IMR-90 (cell line): ENCODE measurements at regions not wholly inside any gene's neighbourhood (a gene's known extent, or its start where the extent isn't known, plus 50 kb on each side); places are given as distances from the start of the nearest gene placed in this dataset.

Experiments used
- ATAC-seq: fragments of 200-7000 bp; cut with Tn5 transposase; 2 replicates; pipeline ENCODE4 v1.9.1; 2020; ENCODE audit warnings: low read depth, mild to moderate bottlenecking, moderate library complexity
- BruUV-seq: library from RNA; stranded (reverse); fragments of 400-500 nt; replicated peaks from 2 replicates; lab custom pipeline; 2021; lab: Mats Ljungman, UMichigan
- CTCF ChIA-PET: fragments of 300-600 bp; formaldehyde crosslinking; extraction: SDS; loops from one replicate; lab custom pipeline; 2021; ENCODE audit warnings: antibody characterized with exemption; lab: Yijun Ruan, JAX
- POLR2A ChIA-PET: fragments of 300-600 bp; sonication (Branson Sonifier 250); formaldehyde crosslinking; loops from one replicate; lab custom pipeline; 2022; ENCODE audit warnings: antibody characterized with exemption; ENCODE audit not compliant: unreplicated experiment; lab: Charles Lee
- DNase-seq: peaks from one replicate; pipeline ENCODE4 v3.0.0; 2013
- H2AFZ ChIP-seq: replicated peaks from 2 replicates; pipeline ENCODE3; 2013; ENCODE audit warnings: low read length, mild to moderate bottlenecking; ENCODE audit not compliant: poor library complexity
- H2AK5ac ChIP-seq: 2 replicates; pipeline ENCODE4 v1.6.1; 2013; ENCODE audit warnings: low read depth, low read length, inconsistent platforms
- H2AK9ac ChIP-seq: replicated peaks from 2 replicates; pipeline ENCODE3; 2013; ENCODE audit warnings: mild to moderate bottlenecking, low read depth, low read length, moderate library complexity; ENCODE audit not compliant: poor library complexity
- H2BK120ac ChIP-seq: 2 replicates; pipeline ENCODE4 v1.6.1; 2013; ENCODE audit warnings: low read depth, low read length, inconsistent platforms
- H2BK15ac ChIP-seq: 3 replicates; pipeline ENCODE4 v1.6.1; 2013; ENCODE audit warnings: low read depth, low read length, inconsistent platforms
- H2BK20ac ChIP-seq: 2 replicates; pipeline ENCODE4 v1.6.1; 2013; ENCODE audit warnings: low read depth, mild to moderate bottlenecking, inconsistent platforms, low read length, moderate library complexity
- H2BK5ac ChIP-seq: 2 replicates; pipeline ENCODE4 v1.6.1; 2013; ENCODE audit warnings: mild to moderate bottlenecking, low read depth, low read length, inconsistent platforms; ENCODE audit not compliant: poor library complexity, severe bottlenecking
- H3K14ac ChIP-seq: replicated peaks from 2 replicates; pipeline ENCODE4 v1.6.1; 2013; ENCODE audit warnings: low read depth, low read length, inconsistent platforms
- H3K18ac ChIP-seq: 2 replicates; pipeline ENCODE4 v1.6.1; 2013; ENCODE audit warnings: low read depth, low read length, control low read depth
- H3K23ac ChIP-seq: 2 replicates; pipeline ENCODE4 v1.6.1; 2013; ENCODE audit warnings: low read depth, low read length, inconsistent platforms
- H3K27ac ChIP-seq: 2 replicates; pipeline ENCODE4 v1.5.1; 2013; ENCODE audit warnings: mild to moderate bottlenecking, control low read depth, low read length; ENCODE audit not compliant: insufficient read depth
- H3K27me3 ChIP-seq: 2 replicates; pipeline ENCODE4 v1.6.1; 2013; ENCODE audit warnings: low read length; ENCODE audit not compliant: control insufficient read depth, insufficient read depth
- H3K36me3 ChIP-seq: 2 replicates; pipeline ENCODE4 v1.6.1; 2013; ENCODE audit warnings: low read length, mixed read lengths; ENCODE audit not compliant: control insufficient read depth, insufficient read depth
- H3K4ac ChIP-seq: 2 replicates; pipeline ENCODE4 v1.6.1; 2013; ENCODE audit warnings: low read depth, low read length, inconsistent platforms
- H3K4me1 ChIP-seq: 2 replicates; pipeline ENCODE4 v1.6.1; 2013; ENCODE audit warnings: low read length, mixed read lengths; ENCODE audit not compliant: control insufficient read depth, insufficient read depth
- H3K4me2 ChIP-seq: 2 replicates; pipeline ENCODE4 v1.6.1; 2013; ENCODE audit warnings: low read depth, mild to moderate bottlenecking, control low read depth, low read length, moderate library complexity
- H3K4me3 ChIP-seq: 2 replicates; pipeline ENCODE4 v1.5.1; 2013; ENCODE audit warnings: low read depth, mild to moderate bottlenecking, control low read depth, low read length, moderate library complexity; ENCODE audit not compliant: insufficient read depth
- H3K56ac ChIP-seq: 2 replicates; pipeline ENCODE4 v1.6.1; 2013; ENCODE audit warnings: low read length, inconsistent platforms; ENCODE audit not compliant: insufficient read depth; ENCODE audit errors: extremely low read depth
- H3K79me1 ChIP-seq, 2 experiments: 2 replicates each; pipeline ENCODE4 v1.6.1; 2013; ENCODE audit warnings: low read length in 2 of 2, inconsistent platforms in 1 of 2, low read depth in 1 of 2
- H3K9ac ChIP-seq: 2 replicates; pipeline ENCODE4 v1.6.1; 2013; ENCODE audit warnings: low read depth, low read length, control low read depth
- H3K9me1 ChIP-seq: 2 replicates; pipeline ENCODE4 v1.6.1; 2013; ENCODE audit warnings: low read length, inconsistent platforms; ENCODE audit not compliant: insufficient read depth
- H3K9me3 ChIP-seq: 2 replicates; pipeline ENCODE4 v1.6.1; 2013; ENCODE audit warnings: low read length; ENCODE audit not compliant: control insufficient read depth, insufficient read depth
- H4K20me1 ChIP-seq: 2 replicates; pipeline ENCODE4 v1.6.1; 2013; ENCODE audit warnings: low read length, inconsistent platforms; ENCODE audit not compliant: insufficient read depth
- H4K5ac ChIP-seq: 2 replicates; pipeline ENCODE4 v1.6.1; 2013; ENCODE audit warnings: mild to moderate bottlenecking, low read depth, low read length, control low read depth
- H4K8ac ChIP-seq, 2 experiments: 2 replicates each; pipeline ENCODE4 v1.6.1; 2013; ENCODE audit warnings: low read depth in 2 of 2, low read length in 2 of 2, control low read depth in 1 of 2, inconsistent platforms in 1 of 2
- H4K91ac ChIP-seq: 2 replicates; pipeline ENCODE4 v1.6.1; 2013; ENCODE audit warnings: low read depth, low read length, inconsistent platforms; ENCODE audit not compliant: insufficient read depth
- BHLHE40 ChIP-seq: fragments of 150-350 bp; IDR thresholded peaks from 2 replicates; pipeline ENCODE4 v1.6.1; 2016; ENCODE audit warnings: mild to moderate bottlenecking, low read depth, low read length
- CEBPB ChIP-seq: IDR thresholded peaks from 2 replicates; pipeline ENCODE4 v1.6.1; 2012; ENCODE audit warnings: low read depth, low read length, improper control_type of control experiment
- CHD1 ChIP-seq: IDR thresholded peaks from 2 replicates; pipeline ENCODE4 v1.6.1; 2012; ENCODE audit warnings: low read depth, low read length, improper control_type of control experiment
- FOS ChIP-seq: fragments of 150-350 bp; IDR thresholded peaks from 2 replicates; pipeline ENCODE4 v1.6.1; 2016; ENCODE audit warnings: low read depth, low read length
- MAFK ChIP-seq: IDR thresholded peaks from 2 replicates; pipeline ENCODE4 v1.6.1; 2012; ENCODE audit warnings: low read depth, low read length, improper control_type of control experiment
- MAZ ChIP-seq: IDR thresholded peaks from 2 replicates; pipeline ENCODE4 v1.6.1; 2012; ENCODE audit warnings: low read depth, mild to moderate bottlenecking, low read length, improper control_type of control experiment, moderate library complexity, borderline replicate concordance
- MXI1 ChIP-seq: IDR thresholded peaks from 2 replicates; pipeline ENCODE4 v1.6.1; 2012; ENCODE audit warnings: low read depth, mild to moderate bottlenecking, low read length, moderate library complexity, borderline replicate concordance
- NFE2L2 ChIP-seq: fragments of 150-350 bp; IDR thresholded peaks from 2 replicates; pipeline ENCODE4 v1.6.1; 2016; ENCODE audit warnings: low read depth, mild to moderate bottlenecking, low read length
- POLR2A ChIP-seq: IDR thresholded peaks from 2 replicates; pipeline ENCODE4 v1.6.1; 2012; ENCODE audit warnings: mild to moderate bottlenecking, low read depth, low read length
- RAD21 ChIP-seq: IDR thresholded peaks from 2 replicates; pipeline ENCODE4 v1.6.1; 2012; ENCODE audit warnings: low read length, improper control_type of control experiment
- RCOR1 ChIP-seq: IDR thresholded peaks from 2 replicates; pipeline ENCODE4 v1.6.1; 2012; ENCODE audit warnings: mild to moderate bottlenecking, low read length, improper control_type of control experiment; ENCODE audit not compliant: insufficient replicate concordance
- RFX5 ChIP-seq: IDR thresholded peaks from 2 replicates; pipeline ENCODE4 v1.8.0; 2012; ENCODE audit warnings: low read depth, mild to moderate bottlenecking, low read length, moderate library complexity
- SMC3 ChIP-seq: fragments of 150-350 bp; IDR thresholded peaks from 2 replicates; pipeline ENCODE4 v1.6.1; 2016; ENCODE audit warnings: low read depth, mild to moderate bottlenecking, antibody characterized with exemption, low read length, moderate library complexity
- WGBS, 2 experiments: methylation state at CpG; one replicate each; pipeline versions ENCODE4 v1.1.5 to v1.1.7; 2013; ENCODE audit warnings: missing lambda C conversion rate in 2 of 2; ENCODE audit not compliant: insufficient read length in 1 of 2; ENCODE audit errors: extremely low coverage in 2 of 2; 5-methylcytosine and 5-hydroxymethylcytosine counted together
- dilution Hi-C: fragments of 300-500 bp; cut with HindIII; formaldehyde crosslinking; loops from one replicate; pipeline ENCODE4 v1.14.3; 2018; ENCODE audit warnings: low sequenced_read_pairs; ENCODE audit not compliant: unreplicated experiment
- in situ Hi-C: fragments of 300-500 bp; cut with MboI; formaldehyde crosslinking; loops from 3 replicates; pipeline ENCODE4 v1.14.3; 2019; ENCODE audit warnings: low sequenced_read_pairs, inconsistent platforms, mixed read lengths
- intact Hi-C: fragments of 100-400 bp; cut with micrococcal nuclease; formaldehyde crosslinking; loops from 2 replicates; pipeline ENCODE4 v1.10.0; 2022
- TF ChIP-seq, protein P1 (sequence below): conservative IDR thresholded peaks from 2 replicates; pipeline ENCODE4 v1.5.1; 2012; ENCODE audit warnings: mild to moderate bottlenecking, low read depth, low read length, improper control_type of control experiment
- TF ChIP-seq, protein P2 (sequence below): fragments of 150-350 bp; IDR thresholded peaks from 2 replicates; pipeline ENCODE4 v1.6.1; 2017; ENCODE audit warnings: mild to moderate bottlenecking, antibody characterized with exemption, low read length, low read depth
- TF ChIP-seq, protein P3 (sequence below): fragments of 150-350 bp; IDR thresholded peaks from 2 replicates; pipeline ENCODE4 v1.6.1; 2016; ENCODE audit warnings: low read depth, mild to moderate bottlenecking, low read length, moderate library complexity, borderline replicate concordance

DNA sequence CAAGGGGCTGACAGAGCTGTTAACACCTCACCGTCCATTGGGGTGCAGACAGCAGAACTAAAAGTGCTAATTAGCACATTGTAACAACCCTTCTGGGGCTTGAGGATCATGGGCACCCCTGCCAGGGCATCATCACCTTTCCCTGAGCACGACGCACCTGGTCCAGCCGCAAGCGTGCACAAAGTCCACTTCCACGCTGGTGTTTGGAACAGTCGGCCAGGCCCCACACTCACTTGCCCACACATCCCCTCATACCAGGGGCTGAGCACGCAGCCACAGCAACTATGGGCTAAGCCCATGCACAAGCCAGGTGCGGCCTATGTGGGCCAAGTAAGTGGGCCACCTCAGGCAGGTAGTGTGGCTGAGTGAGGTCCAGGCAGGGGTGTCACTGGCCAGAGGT is 148.7 kb downstream of the CCDC59 start:
- no peaks in the 10 kb centered on the region for H3K4me1 ChIP-seq
- H3K27ac ChIP-seq: no peak overlapping the region
- ATAC-seq: no peak
- H3K36me3 ChIP-seq: no peaks in the 10 kb centered on the region
- no peak overlapping the region for H3K4me3 ChIP-seq
- no TSS peak for BruUV-seq
- no peak overlapping the region for H4K8ac ChIP-seq
- H3K14ac ChIP-seq: no peak overlapping the region
- POLR2A ChIA-PET: no interaction called here
- no CpG with 5 or more reads among the region's 9 CpGs for WGBS, 2 experiments
- H3K9ac ChIP-seq: no peak overlapping the region
- H2BK5ac ChIP-seq: no peak overlapping the region
- H2AFZ ChIP-seq: no peak overlapping the region
- H2BK120ac ChIP-seq: no peak overlapping the region
- no peak overlapping the region for H3K4ac ChIP-seq
- intact Hi-C loops: no loop called here
- no peak overlapping the region for H2AK9ac ChIP-seq
- CTCF ChIA-PET: no interaction called here
- TF ChIP-seq MAZ: no peak
- TF ChIP-seq, protein P1, sequence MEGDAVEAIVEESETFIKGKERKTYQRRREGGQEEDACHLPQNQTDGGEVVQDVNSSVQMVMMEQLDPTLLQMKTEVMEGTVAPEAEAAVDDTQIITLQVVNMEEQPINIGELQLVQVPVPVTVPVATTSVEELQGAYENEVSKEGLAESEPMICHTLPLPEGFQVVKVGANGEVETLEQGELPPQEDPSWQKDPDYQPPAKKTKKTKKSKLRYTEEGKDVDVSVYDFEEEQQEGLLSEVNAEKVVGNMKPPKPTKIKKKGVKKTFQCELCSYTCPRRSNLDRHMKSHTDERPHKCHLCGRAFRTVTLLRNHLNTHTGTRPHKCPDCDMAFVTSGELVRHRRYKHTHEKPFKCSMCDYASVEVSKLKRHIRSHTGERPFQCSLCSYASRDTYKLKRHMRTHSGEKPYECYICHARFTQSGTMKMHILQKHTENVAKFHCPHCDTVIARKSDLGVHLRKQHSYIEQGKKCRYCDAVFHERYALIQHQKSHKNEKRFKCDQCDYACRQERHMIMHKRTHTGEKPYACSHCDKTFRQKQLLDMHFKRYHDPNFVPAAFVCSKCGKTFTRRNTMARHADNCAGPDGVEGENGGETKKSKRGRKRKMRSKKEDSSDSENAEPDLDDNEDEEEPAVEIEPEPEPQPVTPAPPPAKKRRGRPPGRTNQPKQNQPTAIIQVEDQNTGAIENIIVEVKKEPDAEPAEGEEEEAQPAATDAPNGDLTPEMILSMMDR: no peak
- TF ChIP-seq, protein P2, sequence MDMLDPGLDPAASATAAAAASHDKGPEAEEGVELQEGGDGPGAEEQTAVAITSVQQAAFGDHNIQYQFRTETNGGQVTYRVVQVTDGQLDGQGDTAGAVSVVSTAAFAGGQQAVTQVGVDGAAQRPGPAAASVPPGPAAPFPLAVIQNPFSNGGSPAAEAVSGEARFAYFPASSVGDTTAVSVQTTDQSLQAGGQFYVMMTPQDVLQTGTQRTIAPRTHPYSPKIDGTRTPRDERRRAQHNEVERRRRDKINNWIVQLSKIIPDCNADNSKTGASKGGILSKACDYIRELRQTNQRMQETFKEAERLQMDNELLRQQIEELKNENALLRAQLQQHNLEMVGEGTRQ: no peak
- TF ChIP-seq, protein P3, sequence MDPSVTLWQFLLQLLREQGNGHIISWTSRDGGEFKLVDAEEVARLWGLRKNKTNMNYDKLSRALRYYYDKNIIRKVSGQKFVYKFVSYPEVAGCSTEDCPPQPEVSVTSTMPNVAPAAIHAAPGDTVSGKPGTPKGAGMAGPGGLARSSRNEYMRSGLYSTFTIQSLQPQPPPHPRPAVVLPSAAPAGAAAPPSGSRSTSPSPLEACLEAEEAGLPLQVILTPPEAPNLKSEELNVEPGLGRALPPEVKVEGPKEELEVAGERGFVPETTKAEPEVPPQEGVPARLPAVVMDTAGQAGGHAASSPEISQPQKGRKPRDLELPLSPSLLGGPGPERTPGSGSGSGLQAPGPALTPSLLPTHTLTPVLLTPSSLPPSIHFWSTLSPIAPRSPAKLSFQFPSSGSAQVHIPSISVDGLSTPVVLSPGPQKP: no peak
- no peak for TF ChIP-seq CEBPB
- TF ChIP-seq NFE2L2: no peak
- TF ChIP-seq MXI1: no peak
- no peak for TF ChIP-seq CHD1
- no peak for TF ChIP-seq BHLHE40
- TF ChIP-seq FOS: no peak
- no peak for TF ChIP-seq POLR2A
- TF ChIP-seq RFX5: no peak
- no peak for TF ChIP-seq RCOR1
- TF ChIP-seq SMC3: no peak
- TF ChIP-seq RAD21: no peak
- no peak for TF ChIP-seq MAFK
- H2BK15ac ChIP-seq: no peak overlapping the region
- H3K79me1 ChIP-seq: no peaks in the 10 kb centered on the region
- peaks cover 31% of the 10 kb centered on the region for H3K9me3 ChIP-seq
- H2BK20ac ChIP-seq: no peak overlapping the region
- no peak overlapping the region for H3K18ac ChIP-seq
- dilution Hi-C loops: no loop called here
- H3K56ac ChIP-seq: no peak overlapping the region
- H4K20me1 ChIP-seq: no peaks in the 10 kb centered on the region
- H3K23ac ChIP-seq: no peak overlapping the region
- H3K9me1 ChIP-seq: no peaks in the 10 kb centered on the region
- no peak overlapping the region for H2AK5ac ChIP-seq
- no peak for DNase-seq
- H3K4me2 ChIP-seq: no peak overlapping the region
- in situ Hi-C loops: no loop called here
- no peak overlapping the region for H4K5ac ChIP-seq
- H4K91ac ChIP-seq: no peak overlapping the region
- no peaks in the 10 kb centered on the region for H3K27me3 ChIP-seq
